ENCODE measurements at regions not wholly inside any gene's neighbourhood (a gene's known extent, or its start where the extent isn't known, plus 50 kb on each side); places are given as distances from the start of the nearest gene placed in this dataset.

DNA sequence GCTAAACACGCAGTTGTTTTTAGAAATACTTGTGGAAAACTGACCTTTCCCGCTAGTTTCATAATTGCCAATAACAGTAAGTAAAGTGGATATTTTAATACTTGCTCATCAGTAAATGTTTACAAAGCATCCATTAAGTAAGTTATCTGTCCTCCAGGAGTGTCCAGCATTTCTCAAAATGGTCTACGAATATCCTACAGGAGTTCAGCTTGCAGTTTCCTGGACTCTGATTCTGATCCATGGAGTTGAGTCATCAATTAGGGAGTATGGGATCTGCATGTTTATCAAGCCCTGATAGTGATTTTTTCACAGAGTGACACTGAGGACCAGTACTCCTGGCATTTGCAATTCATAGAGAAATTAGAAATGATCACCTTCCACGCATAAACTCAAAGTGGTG, 325.2 kb upstream of the AADAT start (continued):
- TF ChIP-seq, protein P1, sequence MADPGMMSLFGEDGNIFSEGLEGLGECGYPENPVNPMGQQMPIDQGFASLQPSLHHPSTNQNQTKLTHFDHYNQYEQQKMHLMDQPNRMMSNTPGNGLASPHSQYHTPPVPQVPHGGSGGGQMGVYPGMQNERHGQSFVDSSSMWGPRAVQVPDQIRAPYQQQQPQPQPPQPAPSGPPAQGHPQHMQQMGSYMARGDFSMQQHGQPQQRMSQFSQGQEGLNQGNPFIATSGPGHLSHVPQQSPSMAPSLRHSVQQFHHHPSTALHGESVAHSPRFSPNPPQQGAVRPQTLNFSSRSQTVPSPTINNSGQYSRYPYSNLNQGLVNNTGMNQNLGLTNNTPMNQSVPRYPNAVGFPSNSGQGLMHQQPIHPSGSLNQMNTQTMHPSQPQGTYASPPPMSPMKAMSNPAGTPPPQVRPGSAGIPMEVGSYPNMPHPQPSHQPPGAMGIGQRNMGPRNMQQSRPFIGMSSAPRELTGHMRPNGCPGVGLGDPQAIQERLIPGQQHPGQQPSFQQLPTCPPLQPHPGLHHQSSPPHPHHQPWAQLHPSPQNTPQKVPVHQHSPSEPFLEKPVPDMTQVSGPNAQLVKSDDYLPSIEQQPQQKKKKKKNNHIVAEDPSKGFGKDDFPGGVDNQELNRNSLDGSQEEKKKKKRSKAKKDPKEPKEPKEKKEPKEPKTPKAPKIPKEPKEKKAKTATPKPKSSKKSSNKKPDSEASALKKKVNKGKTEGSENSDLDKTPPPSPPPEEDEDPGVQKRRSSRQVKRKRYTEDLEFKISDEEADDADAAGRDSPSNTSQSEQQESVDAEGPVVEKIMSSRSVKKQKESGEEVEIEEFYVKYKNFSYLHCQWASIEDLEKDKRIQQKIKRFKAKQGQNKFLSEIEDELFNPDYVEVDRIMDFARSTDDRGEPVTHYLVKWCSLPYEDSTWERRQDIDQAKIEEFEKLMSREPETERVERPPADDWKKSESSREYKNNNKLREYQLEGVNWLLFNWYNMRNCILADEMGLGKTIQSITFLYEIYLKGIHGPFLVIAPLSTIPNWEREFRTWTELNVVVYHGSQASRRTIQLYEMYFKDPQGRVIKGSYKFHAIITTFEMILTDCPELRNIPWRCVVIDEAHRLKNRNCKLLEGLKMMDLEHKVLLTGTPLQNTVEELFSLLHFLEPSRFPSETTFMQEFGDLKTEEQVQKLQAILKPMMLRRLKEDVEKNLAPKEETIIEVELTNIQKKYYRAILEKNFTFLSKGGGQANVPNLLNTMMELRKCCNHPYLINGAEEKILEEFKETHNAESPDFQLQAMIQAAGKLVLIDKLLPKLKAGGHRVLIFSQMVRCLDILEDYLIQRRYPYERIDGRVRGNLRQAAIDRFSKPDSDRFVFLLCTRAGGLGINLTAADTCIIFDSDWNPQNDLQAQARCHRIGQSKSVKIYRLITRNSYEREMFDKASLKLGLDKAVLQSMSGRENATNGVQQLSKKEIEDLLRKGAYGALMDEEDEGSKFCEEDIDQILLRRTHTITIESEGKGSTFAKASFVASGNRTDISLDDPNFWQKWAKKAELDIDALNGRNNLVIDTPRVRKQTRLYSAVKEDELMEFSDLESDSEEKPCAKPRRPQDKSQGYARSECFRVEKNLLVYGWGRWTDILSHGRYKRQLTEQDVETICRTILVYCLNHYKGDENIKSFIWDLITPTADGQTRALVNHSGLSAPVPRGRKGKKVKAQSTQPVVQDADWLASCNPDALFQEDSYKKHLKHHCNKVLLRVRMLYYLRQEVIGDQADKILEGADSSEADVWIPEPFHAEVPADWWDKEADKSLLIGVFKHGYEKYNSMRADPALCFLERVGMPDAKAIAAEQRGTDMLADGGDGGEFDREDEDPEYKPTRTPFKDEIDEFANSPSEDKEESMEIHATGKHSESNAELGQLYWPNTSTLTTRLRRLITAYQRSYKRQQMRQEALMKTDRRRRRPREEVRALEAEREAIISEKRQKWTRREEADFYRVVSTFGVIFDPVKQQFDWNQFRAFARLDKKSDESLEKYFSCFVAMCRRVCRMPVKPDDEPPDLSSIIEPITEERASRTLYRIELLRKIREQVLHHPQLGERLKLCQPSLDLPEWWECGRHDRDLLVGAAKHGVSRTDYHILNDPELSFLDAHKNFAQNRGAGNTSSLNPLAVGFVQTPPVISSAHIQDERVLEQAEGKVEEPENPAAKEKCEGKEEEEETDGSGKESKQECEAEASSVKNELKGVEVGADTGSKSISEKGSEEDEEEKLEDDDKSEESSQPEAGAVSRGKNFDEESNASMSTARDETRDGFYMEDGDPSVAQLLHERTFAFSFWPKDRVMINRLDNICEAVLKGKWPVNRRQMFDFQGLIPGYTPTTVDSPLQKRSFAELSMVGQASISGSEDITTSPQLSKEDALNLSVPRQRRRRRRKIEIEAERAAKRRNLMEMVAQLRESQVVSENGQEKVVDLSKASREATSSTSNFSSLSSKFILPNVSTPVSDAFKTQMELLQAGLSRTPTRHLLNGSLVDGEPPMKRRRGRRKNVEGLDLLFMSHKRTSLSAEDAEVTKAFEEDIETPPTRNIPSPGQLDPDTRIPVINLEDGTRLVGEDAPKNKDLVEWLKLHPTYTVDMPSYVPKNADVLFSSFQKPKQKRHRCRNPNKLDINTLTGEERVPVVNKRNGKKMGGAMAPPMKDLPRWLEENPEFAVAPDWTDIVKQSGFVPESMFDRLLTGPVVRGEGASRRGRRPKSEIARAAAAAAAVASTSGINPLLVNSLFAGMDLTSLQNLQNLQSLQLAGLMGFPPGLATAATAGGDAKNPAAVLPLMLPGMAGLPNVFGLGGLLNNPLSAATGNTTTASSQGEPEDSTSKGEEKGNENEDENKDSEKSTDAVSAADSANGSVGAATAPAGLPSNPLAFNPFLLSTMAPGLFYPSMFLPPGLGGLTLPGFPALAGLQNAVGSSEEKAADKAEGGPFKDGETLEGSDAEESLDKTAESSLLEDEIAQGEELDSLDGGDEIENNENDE (IDR thresholded peaks at IDR 0.05; ENCODE audit: insufficient replicate concordance, low read length) = no peak
- TF ChIP-seq HDAC6 (IDR thresholded peaks at IDR 0.05; ENCODE audit: low read depth, low read length) = no peak
